Right lobe of liver (tissue), 4 donors: ENCODE measurements at regions not wholly inside any gene's neighbourhood (a gene's known extent, or its start where the extent isn't known, plus 50 kb on each side); places are given as distances from the start of the nearest gene placed in this dataset.

Source experiments
- CTCF ChIP-seq, 4 donors: fragments of 200-600 bp in 3 of 4; fragments of 450-650 bp in 1 of 4; IDR thresholded peaks; one replicate each; pipeline versions ENCODE4 v1.5.1 to v1.8.0; 2016 to 2022; ENCODE audit warnings: antibody characterized with exemption in 4 of 4, mild to moderate bottlenecking in 2 of 4
- POLR2A ChIP-seq: fragments of 450-650 bp; IDR thresholded peaks from one replicate; pipeline ENCODE4 v1.6.1; 2017; ENCODE audit warnings: antibody characterized with exemption, mild to moderate bottlenecking
- donor health status: DM: no; HTN: no; CAD: no.
- donor health status: DM: no; HTN: no; CAD: no.
- donor health status: DM: no; HTN: yes; CAD: no.

DNA sequence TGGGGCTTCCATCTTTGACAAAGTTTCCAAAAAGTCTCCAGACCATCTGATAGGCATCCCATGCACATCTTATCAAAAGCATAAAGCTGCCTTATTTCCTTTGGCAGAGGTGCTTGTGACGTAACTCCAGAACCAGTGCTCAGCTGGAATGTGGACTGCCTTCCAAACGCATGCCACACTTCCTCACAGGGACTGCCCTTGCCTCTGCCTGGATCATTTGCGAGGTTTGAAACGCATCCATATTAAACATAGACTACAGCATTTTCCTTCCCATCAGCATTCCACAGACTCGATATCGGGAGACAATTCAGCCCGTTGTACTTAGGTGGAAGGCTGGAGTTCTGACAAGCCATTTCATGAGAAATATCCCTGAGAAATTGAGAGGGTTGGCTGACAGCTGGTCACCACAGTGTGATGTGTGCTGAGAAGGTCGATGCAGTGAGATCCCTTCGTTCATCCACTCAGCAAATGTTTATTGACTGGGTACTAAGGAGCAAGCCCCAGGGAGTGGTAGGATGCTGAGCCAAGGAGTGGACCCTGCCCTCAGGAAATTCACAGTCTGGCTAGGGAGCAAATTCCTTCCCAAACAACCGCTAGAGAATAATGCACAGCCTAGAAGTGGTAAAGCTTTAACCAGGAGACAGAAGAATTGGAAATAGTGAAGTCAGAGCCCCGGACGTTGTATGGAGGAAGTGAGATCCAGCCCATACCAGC lies 376.0 kb downstream of the BCOR start:
- TF ChIP-seq CTCF (IDR thresholded peaks at IDR 0.05): no peak
- TF ChIP-seq POLR2A: no peak
